ENCODE measurements at regions not wholly inside any gene's neighbourhood (a gene's known extent, or its start where the extent isn't known, plus 50 kb on each side); places are given as distances from the start of the nearest gene placed in this dataset.

DNA sequence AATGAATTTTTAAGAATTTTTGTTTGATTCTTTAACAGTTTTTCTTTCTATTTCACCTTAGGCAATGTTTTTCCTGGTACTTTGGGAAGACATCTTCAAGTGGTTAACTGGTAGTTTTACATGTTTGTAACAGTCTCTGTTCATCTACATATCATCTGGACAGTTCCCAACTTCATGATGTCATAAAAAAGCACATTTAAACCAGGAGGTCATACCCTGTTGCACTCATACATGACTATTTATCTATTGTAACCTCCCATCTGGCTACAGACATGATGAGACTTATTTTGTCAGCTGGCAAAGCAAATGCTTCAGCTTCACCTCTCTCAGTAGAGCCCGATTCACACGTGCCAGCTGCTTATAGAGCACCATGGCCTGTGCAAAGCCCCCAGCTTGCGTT lies 99.8 kb upstream of the YPEL5 start:
- Histone ChIP-seq H3K9me2 (ENCODE audit: insufficient read depth) (peaks cover 11% of the 10 kb centered on the region; the same call in 1 of the 2 replicates), H3K27me3 (ENCODE audit: insufficient read depth) (no peaks in the 10 kb centered on the region), H3K79me2 (replicated peaks; ENCODE audit: insufficient read depth) (no peaks in the 10 kb centered on the region), H2AFZ (no peak overlapping the region), H3K36me3 (ENCODE audit: insufficient read depth) (no peaks in the 10 kb centered on the region), H3F3A (replicated peaks; ENCODE audit: low read depth) (no peaks in the 10 kb centered on the region), H3K27ac (ENCODE audit: low read depth) (no peak overlapping the region), H3K4me1 (ENCODE audit: insufficient read depth) (no peaks in the 10 kb centered on the region), H3K4me2 (no peak overlapping the region), H4K20me1 (replicated peaks; ENCODE audit: insufficient read depth) (no peaks in the 10 kb centered on the region), H3K4me3 (no peak overlapping the region)
- TF ChIP-seq, protein P1, sequence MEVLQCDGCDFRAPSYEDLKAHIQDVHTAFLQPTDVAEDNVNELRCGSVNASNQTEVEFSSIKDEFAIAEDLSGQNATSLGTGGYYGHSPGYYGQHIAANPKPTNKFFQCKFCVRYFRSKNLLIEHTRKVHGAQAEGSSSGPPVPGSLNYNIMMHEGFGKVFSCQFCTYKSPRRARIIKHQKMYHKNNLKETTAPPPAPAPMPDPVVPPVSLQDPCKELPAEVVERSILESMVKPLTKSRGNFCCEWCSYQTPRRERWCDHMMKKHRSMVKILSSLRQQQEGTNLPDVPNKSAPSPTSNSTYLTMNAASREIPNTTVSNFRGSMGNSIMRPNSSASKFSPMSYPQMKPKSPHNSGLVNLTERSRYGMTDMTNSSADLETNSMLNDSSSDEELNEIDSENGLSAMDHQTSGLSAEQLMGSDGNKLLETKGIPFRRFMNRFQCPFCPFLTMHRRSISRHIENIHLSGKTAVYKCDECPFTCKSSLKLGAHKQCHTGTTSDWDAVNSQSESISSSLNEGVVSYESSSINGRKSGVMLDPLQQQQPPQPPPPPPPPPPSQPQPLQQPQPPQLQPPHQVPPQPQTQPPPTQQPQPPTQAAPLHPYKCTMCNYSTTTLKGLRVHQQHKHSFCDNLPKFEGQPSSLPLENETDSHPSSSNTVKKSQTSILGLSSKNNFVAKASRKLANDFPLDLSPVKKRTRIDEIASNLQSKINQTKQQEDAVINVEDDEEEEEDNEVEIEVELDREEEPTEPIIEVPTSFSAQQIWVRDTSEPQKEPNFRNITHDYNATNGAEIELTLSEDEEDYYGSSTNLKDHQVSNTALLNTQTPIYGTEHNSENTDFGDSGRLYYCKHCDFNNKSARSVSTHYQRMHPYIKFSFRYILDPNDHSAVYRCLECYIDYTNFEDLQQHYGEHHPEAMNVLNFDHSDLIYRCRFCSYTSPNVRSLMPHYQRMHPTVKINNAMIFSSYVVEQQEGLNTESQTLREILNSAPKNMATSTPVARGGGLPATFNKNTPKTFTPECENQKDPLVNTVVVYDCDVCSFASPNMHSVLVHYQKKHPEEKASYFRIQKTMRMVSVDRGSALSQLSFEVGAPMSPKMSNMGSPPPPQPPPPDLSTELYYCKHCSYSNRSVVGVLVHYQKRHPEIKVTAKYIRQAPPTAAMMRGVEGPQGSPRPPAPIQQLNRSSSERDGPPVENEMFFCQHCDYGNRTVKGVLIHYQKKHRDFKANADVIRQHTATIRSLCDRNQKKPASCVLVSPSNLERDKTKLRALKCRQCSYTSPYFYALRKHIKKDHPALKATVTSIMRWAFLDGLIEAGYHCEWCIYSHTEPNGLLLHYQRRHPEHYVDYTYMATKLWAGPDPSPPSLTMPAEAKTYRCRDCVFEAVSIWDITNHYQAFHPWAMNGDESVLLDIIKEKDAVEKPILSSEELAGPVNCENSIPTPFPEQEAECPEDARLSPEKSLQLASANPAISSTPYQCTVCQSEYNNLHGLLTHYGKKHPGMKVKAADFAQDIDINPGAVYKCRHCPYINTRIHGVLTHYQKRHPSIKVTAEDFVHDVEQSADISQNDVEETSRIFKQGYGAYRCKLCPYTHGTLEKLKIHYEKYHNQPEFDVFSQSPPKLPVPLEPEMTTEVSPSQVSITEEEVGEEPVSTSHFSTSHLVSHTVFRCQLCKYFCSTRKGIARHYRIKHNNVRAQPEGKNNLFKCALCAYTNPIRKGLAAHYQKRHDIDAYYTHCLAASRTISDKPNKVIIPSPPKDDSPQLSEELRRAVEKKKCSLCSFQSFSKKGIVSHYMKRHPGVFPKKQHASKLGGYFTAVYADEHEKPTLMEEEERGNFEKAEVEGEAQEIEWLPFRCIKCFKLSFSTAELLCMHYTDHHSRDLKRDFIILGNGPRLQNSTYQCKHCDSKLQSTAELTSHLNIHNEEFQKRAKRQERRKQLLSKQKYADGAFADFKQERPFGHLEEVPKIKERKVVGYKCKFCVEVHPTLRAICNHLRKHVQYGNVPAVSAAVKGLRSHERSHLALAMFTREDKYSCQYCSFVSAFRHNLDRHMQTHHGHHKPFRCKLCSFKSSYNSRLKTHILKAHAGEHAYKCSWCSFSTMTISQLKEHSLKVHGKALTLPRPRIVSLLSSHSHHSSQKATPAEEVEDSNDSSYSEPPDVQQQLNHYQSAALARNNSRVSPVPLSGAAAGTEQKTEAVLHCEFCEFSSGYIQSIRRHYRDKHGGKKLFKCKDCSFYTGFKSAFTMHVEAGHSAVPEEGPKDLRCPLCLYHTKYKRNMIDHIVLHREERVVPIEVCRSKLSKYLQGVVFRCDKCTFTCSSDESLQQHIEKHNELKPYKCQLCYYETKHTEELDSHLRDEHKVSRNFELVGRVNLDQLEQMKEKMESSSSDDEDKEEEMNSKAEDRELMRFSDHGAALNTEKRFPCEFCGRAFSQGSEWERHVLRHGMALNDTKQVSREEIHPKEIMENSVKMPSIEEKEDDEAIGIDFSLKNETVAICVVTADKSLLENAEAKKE (CRISPR knock-in tag; IDR thresholded peaks at IDR 0.05), result no peak
- TF ChIP-seq, protein P2, sequence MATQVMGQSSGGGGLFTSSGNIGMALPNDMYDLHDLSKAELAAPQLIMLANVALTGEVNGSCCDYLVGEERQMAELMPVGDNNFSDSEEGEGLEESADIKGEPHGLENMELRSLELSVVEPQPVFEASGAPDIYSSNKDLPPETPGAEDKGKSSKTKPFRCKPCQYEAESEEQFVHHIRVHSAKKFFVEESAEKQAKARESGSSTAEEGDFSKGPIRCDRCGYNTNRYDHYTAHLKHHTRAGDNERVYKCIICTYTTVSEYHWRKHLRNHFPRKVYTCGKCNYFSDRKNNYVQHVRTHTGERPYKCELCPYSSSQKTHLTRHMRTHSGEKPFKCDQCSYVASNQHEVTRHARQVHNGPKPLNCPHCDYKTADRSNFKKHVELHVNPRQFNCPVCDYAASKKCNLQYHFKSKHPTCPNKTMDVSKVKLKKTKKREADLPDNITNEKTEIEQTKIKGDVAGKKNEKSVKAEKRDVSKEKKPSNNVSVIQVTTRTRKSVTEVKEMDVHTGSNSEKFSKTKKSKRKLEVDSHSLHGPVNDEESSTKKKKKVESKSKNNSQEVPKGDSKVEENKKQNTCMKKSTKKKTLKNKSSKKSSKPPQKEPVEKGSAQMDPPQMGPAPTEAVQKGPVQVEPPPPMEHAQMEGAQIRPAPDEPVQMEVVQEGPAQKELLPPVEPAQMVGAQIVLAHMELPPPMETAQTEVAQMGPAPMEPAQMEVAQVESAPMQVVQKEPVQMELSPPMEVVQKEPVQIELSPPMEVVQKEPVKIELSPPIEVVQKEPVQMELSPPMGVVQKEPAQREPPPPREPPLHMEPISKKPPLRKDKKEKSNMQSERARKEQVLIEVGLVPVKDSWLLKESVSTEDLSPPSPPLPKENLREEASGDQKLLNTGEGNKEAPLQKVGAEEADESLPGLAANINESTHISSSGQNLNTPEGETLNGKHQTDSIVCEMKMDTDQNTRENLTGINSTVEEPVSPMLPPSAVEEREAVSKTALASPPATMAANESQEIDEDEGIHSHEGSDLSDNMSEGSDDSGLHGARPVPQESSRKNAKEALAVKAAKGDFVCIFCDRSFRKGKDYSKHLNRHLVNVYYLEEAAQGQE (IDR thresholded peaks at IDR 0.05; ENCODE audit: unreplicated experiment), result no peak
- TF ChIP-seq JUNB (IDR thresholded peaks at IDR 0.05; ENCODE audit: unreplicated experiment) (no peak), NANOG (IDR thresholded peaks at IDR 0.05; ENCODE audit: borderline replicate concordance) (no peak), EZH2 (IDR thresholded peaks at IDR 0.05; ENCODE audit: low read depth, unreplicated experiment) (no peak), POLR2AphosphoS5 (IDR thresholded peaks at IDR 0.05; ENCODE audit: low read depth) (no peak), STAT1 (IDR thresholded peaks at IDR 0.05; ENCODE audit: unreplicated experiment) (no peak), ZNF114 (CRISPR knock-in tag; IDR thresholded peaks at IDR 0.05) (no peak), EZH2phosphoT487 (IDR thresholded peaks at IDR 0.05; ENCODE audit: unreplicated experiment) (no peak), ZNF331 (CRISPR knock-in tag; IDR thresholded peaks at IDR 0.05; ENCODE audit: low read depth) (no peak), CREB1 (CRISPR knock-in tag; IDR thresholded peaks at IDR 0.05; ENCODE audit: low read depth) (no peak)
- TF ChIP-seq, protein P3, sequence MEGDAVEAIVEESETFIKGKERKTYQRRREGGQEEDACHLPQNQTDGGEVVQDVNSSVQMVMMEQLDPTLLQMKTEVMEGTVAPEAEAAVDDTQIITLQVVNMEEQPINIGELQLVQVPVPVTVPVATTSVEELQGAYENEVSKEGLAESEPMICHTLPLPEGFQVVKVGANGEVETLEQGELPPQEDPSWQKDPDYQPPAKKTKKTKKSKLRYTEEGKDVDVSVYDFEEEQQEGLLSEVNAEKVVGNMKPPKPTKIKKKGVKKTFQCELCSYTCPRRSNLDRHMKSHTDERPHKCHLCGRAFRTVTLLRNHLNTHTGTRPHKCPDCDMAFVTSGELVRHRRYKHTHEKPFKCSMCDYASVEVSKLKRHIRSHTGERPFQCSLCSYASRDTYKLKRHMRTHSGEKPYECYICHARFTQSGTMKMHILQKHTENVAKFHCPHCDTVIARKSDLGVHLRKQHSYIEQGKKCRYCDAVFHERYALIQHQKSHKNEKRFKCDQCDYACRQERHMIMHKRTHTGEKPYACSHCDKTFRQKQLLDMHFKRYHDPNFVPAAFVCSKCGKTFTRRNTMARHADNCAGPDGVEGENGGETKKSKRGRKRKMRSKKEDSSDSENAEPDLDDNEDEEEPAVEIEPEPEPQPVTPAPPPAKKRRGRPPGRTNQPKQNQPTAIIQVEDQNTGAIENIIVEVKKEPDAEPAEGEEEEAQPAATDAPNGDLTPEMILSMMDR (conservative IDR thresholded peaks at IDR 0.05; ENCODE audit: low read depth in 2 of 2), result no peak
- TF ChIP-seq, protein P4, sequence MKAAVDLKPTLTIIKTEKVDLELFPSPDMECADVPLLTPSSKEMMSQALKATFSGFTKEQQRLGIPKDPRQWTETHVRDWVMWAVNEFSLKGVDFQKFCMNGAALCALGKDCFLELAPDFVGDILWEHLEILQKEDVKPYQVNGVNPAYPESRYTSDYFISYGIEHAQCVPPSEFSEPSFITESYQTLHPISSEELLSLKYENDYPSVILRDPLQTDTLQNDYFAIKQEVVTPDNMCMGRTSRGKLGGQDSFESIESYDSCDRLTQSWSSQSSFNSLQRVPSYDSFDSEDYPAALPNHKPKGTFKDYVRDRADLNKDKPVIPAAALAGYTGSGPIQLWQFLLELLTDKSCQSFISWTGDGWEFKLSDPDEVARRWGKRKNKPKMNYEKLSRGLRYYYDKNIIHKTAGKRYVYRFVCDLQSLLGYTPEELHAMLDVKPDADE (IDR thresholded peaks at IDR 0.05), result no peak
- ATAC-seq (no peak), DNase-seq (ENCODE audit: low spot score) (no peak)
- Mint-ChIP-seq H3K9me3 (no peaks in the 10 kb centered on the region), H3K27ac (no peak overlapping the region), H3K27me3 (ENCODE audit: insufficient read depth, low read depth, poor library complexity) (no peaks in the 10 kb centered on the region), H3K4me3 (no peak overlapping the region), H3K4me1 (no peaks in the 10 kb centered on the region), H3K36me3 (ENCODE audit: low read depth) (no peaks in the 10 kb centered on the region)

Data from GM23338 (cell line).